HL-60 (cell line): ENCODE measurements at regions not wholly inside any gene's neighbourhood (a gene's known extent, or its start where the extent isn't known, plus 50 kb on each side); places are given as distances from the start of the nearest gene placed in this dataset.

ENCODE experiments used
- GABPA ChIP-seq: IDR thresholded peaks from 2 replicates; pipeline ENCODE4 v1.6.1; 2012; ENCODE audit warnings: low read depth
- POLR2AphosphoS5 ChIP-seq: IDR thresholded peaks from 2 replicates; pipeline ENCODE4 v1.6.1; 2012; ENCODE audit warnings: low read depth
- REST ChIP-seq: IDR thresholded peaks from 2 replicates; pipeline ENCODE4 v1.6.1; 2012; ENCODE audit warnings: low read depth; ENCODE audit not compliant: insufficient replicate concordance
- SPI1 ChIP-seq: IDR thresholded peaks from 2 replicates; pipeline ENCODE4 v1.6.1; 2012; ENCODE audit warnings: low read depth, mild to moderate bottlenecking, borderline replicate concordance
- TF ChIP-seq, protein P1 (sequence below): IDR thresholded peaks from one replicate; pipeline ENCODE4 v1.5.1; 2011; ENCODE audit warnings: low read length, control low read depth, inconsistent platforms; ENCODE audit not compliant: insufficient read depth

DNA sequence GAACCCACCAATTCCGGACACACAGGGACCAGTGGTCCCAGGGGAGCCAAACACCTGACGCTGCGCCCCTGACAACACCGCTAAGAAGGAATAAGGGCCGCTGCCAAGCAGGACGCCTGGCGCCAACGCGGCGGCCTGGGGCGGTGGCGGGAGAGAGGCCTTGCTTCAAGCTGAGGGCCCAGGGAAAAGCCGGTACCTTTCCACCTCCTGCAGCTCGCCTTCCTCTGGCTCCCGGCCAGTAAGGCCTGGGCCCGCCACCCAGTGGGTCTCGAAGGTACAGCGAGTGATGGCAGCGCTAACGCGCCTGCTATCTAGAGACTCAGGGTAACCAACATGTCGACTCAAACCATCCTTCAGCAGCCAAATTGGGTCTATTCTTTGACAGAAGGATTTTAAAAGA, 1074.1 kb downstream of the SI start:
- TF ChIP-seq POLR2AphosphoS5 (no peak), GABPA (no peak), REST (no peak), SPI1 (no peak)
- TF ChIP-seq, protein P1, sequence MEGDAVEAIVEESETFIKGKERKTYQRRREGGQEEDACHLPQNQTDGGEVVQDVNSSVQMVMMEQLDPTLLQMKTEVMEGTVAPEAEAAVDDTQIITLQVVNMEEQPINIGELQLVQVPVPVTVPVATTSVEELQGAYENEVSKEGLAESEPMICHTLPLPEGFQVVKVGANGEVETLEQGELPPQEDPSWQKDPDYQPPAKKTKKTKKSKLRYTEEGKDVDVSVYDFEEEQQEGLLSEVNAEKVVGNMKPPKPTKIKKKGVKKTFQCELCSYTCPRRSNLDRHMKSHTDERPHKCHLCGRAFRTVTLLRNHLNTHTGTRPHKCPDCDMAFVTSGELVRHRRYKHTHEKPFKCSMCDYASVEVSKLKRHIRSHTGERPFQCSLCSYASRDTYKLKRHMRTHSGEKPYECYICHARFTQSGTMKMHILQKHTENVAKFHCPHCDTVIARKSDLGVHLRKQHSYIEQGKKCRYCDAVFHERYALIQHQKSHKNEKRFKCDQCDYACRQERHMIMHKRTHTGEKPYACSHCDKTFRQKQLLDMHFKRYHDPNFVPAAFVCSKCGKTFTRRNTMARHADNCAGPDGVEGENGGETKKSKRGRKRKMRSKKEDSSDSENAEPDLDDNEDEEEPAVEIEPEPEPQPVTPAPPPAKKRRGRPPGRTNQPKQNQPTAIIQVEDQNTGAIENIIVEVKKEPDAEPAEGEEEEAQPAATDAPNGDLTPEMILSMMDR, result no peak
